Esophagus squamous epithelium (tissue), 4 donors: ENCODE measurements at regions not wholly inside any gene's neighbourhood (a gene's known extent, or its start where the extent isn't known, plus 50 kb on each side); places are given as distances from the start of the nearest gene placed in this dataset.

ENCODE experiments used
- POLR2A ChIP-seq, 4 donors: fragments of 450-650 bp; IDR thresholded peaks; one replicate each; pipeline ENCODE4 v1.6.1; 2017; ENCODE audit warnings: antibody characterized with exemption in 4 of 4, mild to moderate bottlenecking in 4 of 4, moderate library complexity in 3 of 4
- TF ChIP-seq, protein P1 (sequence below), 6 experiments: fragments of 450-650 bp in 4 of 6; fragments of 200-600 bp in 2 of 6; sonication (generic) in 2 of 6; IDR thresholded peaks; one replicate each; pipeline ENCODE4 v1.5.1; 2016 to 2019; ENCODE audit warnings: antibody characterized with exemption in 6 of 6, mild to moderate bottlenecking in 4 of 6, moderate library complexity in 4 of 6

DNA sequence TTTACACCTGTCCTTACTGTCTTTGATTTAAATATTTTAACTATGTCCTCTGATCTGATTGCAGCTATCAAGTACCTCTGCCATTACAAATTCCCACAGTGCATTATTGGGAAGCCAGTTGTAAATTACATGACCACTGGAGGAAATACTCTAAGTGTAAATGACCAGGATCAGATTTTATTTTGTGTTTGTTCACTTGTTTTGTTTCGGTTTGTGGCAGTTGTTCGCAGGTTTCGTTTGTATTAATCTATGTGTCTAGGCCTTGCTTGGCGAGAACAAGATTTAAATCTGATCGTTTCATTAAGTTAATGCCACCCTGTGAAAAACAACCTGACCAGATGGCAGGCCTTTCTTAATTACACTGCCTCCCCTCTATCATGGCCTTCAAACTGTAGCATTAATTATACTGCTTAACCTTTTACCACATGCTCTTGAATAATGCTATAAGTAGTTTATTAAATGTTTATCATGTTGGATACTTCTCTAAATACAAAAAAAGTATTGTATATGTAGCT is 990.1 kb downstream of the TMTC2 start:
- TF ChIP-seq, protein P1, sequence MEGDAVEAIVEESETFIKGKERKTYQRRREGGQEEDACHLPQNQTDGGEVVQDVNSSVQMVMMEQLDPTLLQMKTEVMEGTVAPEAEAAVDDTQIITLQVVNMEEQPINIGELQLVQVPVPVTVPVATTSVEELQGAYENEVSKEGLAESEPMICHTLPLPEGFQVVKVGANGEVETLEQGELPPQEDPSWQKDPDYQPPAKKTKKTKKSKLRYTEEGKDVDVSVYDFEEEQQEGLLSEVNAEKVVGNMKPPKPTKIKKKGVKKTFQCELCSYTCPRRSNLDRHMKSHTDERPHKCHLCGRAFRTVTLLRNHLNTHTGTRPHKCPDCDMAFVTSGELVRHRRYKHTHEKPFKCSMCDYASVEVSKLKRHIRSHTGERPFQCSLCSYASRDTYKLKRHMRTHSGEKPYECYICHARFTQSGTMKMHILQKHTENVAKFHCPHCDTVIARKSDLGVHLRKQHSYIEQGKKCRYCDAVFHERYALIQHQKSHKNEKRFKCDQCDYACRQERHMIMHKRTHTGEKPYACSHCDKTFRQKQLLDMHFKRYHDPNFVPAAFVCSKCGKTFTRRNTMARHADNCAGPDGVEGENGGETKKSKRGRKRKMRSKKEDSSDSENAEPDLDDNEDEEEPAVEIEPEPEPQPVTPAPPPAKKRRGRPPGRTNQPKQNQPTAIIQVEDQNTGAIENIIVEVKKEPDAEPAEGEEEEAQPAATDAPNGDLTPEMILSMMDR (IDR thresholded peaks at IDR 0.05), result no peak
- no peak for TF ChIP-seq POLR2A (IDR thresholded peaks at IDR 0.05)
